Stimulated activated CD4-positive, alpha-beta T cell treated with anti-CD3 and anti-CD28 coated beads, Interleukin-1b, Interleukin-23, amount 100 ng/mL, for 48 hours (primary cell): ENCODE measurements at regions not wholly inside any gene's neighbourhood (a gene's known extent, or its start where the extent isn't known, plus 50 kb on each side); places are given as distances from the start of the nearest gene placed in this dataset.

Experiments
- DNase-seq: peaks from one replicate; pipeline ENCODE4 v3.0.0-alpha.2; 2020

DNA sequence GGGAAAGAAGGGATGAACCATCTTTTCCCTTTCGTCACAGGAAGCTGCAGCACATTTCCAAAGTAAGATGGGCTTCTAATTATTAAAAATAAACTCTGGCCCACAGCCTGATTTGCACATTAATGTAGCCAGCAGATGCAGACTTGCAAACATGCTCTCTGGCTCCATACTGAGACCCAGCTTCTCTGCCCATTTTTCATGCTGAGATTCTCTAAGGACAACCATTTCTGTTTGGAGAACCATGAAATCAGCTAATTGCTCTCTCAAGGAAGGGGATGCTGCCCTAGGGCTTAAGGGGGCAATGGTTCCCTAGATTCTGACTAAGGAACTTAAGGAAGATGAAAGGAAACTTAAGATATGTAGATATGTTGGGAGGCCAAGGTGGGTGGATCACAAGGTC lies 63.0 kb upstream of the CES5A start:
- no peak for DNase-seq

DNA sequence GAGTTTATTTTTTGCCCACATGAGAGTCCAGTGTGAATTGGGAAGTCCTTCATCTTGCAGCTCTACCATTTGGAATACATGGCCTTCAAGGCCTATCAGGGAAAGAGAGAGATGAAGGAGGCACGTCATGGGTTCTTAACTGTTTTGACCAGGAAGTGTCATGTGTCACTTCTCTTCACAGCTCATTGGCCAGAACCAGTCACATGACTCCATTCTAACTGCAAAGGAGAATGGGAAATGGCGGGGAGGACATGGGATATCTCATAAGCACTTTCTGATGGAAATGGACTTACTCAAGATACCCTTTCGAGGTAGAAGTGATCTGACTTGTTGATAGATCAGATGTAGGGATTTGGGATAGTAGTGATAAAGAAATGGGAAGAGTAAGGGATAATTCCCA lies 57.9 kb upstream of the CES5A start:
- no peak for DNase-seq

DNA sequence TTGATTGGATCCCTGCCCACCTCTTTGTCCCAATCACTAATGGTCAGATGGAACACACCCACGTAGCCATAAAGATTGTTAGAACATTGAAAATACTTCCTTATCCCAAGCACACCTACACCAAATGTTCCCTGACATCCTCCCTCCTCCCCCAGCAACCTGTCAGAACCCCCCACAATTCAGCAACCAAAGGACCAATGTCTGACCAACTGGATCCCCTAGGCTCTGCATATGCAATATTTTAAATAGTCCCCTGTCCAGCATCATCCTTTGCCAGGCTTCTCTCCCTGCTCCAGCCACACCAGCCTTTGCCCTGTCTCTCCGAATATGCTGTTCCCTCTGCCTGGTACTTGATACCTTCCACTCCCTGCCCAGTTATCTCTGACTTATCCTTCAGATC lies 54.9 kb upstream of the CES5A start:
- no peak for DNase-seq

DNA sequence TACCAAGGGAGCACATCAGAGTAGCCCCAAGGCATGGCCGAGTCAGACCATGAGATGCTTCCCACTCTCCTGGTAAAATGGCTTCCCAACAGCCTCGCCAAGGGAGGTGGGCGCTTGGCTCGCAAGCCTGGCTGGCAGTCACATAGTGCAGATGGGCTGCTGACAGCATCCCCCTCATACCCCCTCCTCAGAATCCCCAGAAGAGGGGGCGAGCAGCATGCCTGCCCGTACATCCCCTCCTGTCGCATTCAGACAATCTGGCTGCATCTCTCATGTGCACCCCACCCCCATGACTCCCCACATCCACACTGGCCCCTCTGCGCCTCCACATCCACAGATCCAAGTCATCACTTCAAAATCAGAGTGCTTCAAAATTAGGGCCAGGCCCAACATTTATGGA lies 54.0 kb upstream of the CES5A start:
- no peak for DNase-seq

GRCh38 chr16:55925242-55925641 lies 50.1 kb upstream of the CES5A start:
- DNase-seq, result no peak
